HG03439 (cell line): ENCODE measurements at regions not wholly inside any gene's neighbourhood (a gene's known extent, or its start where the extent isn't known, plus 50 kb on each side); places are given as distances from the start of the nearest gene placed in this dataset.

Source experiments
- ATAC-seq: cut with Tn5 transposase; IDR thresholded peaks from one replicate; pipeline ENCODE4 v1.9.1; 2021; ENCODE audit warnings: mild to moderate bottlenecking, moderate library complexity; ENCODE audit not compliant: unreplicated experiment

DNA sequence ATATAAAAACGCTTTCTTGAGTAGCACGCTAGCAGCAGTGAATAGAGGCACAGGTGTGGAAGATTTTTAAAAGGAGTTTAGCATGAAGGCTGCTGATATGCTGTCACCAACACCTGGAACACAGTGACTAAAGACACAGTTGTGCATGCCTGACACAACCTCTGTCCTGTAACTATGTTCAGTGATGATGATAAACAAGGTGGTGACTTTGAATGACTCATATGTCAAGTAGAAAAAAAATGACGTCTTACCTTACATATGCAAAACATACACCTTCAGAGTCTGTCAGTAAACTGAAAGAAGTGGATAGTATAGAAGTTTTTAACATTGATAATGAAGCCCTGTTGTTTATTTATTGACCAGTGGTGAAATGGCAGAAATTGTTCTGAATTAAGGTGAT, 66.2 kb upstream of the ADCY2 start:
- no peak for ATAC-seq

DNA sequence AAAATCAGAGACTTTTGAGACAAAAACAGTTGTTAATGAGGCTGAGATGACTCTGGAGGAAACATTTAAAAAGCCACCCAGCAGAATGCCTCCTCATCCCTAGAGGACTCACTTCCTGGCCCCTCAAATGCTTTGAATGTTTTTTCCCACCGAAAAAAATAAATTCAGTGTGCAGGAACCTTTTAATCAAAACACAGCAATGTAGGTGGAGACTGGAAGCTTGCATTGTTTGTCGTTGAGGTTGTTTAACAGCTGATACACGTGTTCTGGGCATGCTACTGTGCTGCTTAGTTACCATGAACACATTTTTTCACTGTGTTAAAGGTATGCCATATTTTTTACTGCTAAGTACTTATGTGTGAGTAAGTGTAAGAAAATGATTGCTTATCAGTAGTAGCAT, 65.7 kb upstream of the ADCY2 start:
- no peak for ATAC-seq

DNA sequence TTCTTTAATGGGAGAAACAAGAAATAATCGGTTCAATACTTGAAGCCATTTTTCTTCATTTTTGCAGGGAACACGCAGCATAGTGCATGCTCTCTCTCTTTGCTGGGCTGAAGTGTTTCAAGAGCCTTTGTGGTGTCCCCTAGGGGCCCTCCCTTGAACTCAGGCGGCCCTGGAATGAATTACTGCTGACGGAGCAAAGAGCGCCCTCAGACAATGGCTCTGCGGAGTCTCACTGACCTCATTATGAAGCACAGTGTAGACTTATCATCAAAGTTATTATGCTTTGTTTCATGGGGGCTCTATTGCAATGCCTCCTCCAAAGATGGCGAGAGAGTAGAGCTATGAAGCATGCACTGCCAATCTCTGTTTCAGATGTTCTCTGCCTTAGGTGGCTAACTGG, 64.8 kb upstream of the ADCY2 start:
- ATAC-seq, result no peak
